ENCODE measurements at regions not wholly inside any gene's neighbourhood (a gene's known extent, or its start where the extent isn't known, plus 50 kb on each side); places are given as distances from the start of the nearest gene placed in this dataset.
A peak's percentile ranks its signal among the peaks of the same experiment; 100 is the strongest.

- intact Hi-C loops (cut with DNase I), result no loop called here
- DNase-seq, result no peak
- ATAC-seq, result no peak
Measured at GRCh38 chr12:91441993-91442952, 259.7 kb upstream of the DCN start.

- DNase-seq, result no peak
- intact Hi-C loops (cut with DNase I), result no loop called here
- no peak for ATAC-seq
Measured at GRCh38 chr12:91441246-91441645, 258.6 kb upstream of the DCN start.

DNA sequence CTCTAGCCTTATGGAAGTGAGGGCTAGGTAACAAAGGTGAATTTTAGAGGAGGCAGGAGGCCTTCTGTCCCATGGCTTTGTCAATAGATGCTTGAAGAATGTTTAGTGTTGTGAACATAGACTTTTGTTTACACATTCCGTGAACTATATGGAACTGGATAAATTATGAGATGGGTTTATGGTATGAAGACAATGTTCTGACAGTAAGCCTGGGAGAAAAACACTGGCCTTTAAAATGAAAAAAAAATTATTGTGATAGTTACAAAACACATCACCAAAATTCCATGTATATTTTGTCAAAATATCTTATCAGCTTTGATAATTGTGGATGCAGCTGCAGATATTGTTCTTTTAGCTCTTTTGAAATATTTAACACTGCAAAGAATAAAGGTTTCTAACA, 251.5 kb upstream of the DCN start:
- intact Hi-C loops (cut with DNase I), result no loop called here
- ATAC-seq, result no peak
- no peak for DNase-seq

- no peak for DNase-seq
- ATAC-seq, result no peak
- intact Hi-C loops (cut with DNase I), result no loop called here
Measured at GRCh38 chr12:91432755-91433154, 250.1 kb upstream of the DCN start.

- intact Hi-C loops (cut with DNase I), result no loop called here
- DNase-seq (no peak), ATAC-seq (no peak)
Measured at GRCh38 chr12:91432089-91432488, 249.5 kb upstream of the DCN start.

- ATAC-seq (no peak), DNase-seq (no peak)
- intact Hi-C loops (cut with DNase I), result no loop called here
Measured at GRCh38 chr12:91424506-91424905, 241.9 kb upstream of the DCN start.

DNA sequence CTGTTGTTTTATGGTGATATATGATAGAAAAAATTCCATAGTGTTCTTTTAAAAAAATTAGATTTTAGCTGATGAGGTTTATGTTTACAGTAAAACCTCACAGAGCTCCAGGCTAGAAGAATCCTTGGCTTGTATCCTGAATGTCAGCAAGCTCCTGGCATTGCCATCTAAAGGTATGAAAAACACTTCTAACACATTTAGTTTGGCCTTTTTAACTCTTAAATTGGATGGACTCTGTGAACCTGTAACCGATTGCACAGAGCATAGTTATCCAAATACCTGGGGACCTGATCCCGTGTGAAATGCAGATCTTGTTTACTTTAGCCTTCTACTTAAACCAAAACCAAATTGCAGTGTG, 241.1 kb upstream of the DCN start:
- DNase-seq (no peak), ATAC-seq (no peak)
- intact Hi-C loops (cut with DNase I), result no loop called here

DNA sequence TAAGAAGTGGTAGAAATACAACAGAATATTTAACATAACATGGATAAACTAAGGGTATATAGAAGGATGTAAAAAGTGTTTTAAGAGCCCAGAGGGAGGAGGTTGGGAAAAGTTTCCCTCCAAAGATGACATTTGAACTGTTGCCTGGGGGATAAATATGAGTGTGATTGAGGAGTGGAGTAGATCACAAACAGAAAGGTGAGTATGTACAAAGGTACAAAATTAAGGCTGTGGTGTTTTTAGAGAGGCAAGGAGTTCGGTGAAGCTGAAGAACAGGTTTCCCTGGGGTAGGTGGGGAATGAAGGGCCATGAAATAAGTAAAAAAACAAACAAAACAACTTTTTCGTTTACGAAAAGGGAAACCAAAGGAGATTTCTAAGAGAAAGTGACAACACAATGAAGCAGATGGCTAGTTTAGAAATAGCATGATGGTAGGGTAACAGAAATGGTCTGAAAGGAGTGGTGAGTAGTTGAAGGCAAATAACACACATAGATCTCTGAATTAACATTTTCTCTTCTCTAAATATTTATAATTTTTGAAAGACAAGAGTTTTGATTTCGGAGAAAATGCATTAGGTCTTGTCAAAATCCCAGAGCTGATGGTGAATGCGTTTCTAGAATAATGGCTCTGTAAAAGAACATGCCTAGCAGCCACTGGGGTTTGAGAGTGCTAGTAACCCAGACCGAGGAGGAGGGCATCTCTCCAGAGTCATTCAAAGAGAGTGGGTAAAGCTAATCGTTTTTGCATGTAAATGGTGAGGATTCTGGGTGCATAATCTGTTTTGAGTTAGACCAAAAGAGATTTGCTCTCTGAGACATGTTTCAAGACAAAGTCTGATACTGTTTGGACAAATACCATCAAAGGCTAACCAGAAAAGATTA, 240.4 kb upstream of the DCN start:
- intact Hi-C loops (cut with DNase I), result no loop called here
- ATAC-seq (no peak), DNase-seq (no peak)

- intact Hi-C loops (cut with DNase I), result no loop called here
- DNase-seq, result no peak
Measured at GRCh38 chr12:91422127-91422526, 239.5 kb upstream of the DCN start.

GRCh38 chr12:91419809-91420208, 237.2 kb upstream of the DCN start:
- ATAC-seq, result no peak
- intact Hi-C loops (cut with DNase I), result no loop called here
- no peak for DNase-seq

More at GRCh38 chr12:91422127-91422526, 239.5 kb upstream of the DCN start:
- ATAC-seq, result no peak

DNA sequence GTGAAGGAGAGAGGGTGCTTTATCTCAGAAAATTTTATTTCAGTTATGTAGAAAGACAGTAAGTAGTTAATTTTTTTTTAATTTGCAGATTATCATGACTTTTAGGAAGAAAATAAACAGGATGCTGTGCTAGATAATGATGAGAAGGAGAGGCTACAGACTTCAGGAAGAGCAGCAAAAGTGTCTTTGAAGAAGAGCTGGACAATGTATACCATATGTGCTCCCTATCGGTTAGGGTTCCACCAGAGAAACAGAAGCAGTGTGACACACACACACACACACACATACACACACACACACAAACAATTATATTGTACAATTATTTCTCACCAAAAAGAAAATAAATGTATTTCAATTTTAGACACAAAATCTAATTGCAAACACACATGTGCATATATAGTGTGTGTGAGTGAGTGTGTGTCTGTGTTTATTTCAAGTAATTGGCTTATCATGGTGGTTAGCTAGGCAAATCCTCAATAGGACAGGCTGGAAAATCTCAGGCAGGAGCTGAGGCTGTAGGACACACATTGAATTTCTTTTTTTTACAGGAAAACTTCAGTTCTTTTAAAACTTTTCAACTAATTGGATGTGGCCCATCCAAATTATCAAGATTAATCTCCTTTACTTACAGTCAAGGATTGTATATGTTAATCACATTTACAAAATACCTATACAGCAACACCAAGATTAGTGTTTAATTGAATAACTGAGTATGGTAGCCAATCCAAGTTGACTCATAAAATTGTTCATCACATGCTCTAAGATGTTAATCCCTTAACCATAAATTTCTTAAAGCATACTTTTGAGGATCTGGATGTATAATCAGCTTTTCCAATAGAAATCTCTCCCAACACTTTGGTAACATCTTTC, 235.8 kb upstream of the DCN start:
- DNase-seq (no peak), ATAC-seq (no peak)
- intact Hi-C loops (cut with DNase I), result no loop called here

DNA sequence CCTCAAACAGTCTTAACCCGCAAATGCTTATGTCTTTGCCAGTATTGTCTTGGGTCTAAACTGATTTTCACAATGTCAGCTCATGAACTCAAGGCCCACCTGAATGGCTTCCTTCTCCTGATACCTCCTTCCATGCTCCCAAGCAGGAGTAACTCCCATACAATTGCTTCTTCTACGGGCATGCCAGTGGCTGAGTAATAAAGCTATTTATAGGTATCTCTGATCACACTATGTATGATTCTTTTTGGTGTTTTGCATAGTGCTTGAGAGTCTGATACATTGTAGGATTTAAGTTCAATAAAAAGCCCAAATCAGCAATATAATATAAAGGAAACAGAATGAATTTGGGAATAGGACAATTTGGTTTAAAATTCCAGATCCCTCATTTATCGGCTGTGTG, 235.0 kb upstream of the DCN start:
- ATAC-seq (no peak), DNase-seq (no peak)
- intact Hi-C loops (cut with DNase I), result no loop called here

DNA sequence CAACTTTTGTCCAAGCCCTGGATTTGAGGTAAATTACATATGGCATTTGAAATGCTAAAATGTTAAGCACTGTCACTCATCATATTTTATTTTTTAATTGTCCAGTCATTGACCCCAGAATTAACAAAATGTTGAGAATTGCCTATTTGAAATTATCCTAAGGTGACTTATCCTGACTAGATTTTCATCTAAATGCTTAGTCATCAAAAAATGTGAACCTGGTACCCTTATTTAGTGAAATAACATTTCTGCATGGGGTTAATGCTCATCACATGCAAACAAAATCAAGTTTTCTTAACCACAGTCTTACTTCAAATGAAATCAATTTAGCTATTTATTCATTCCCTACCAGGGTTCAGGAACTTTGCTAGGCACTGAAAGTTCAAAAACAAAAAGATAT, 232.0 kb upstream of the DCN start:
- intact Hi-C loops (cut with DNase I), result no loop called here
- ATAC-seq, result no peak
- no peak for DNase-seq

- no peak for DNase-seq
- intact Hi-C loops (cut with DNase I), result no loop called here
- peak in 1 of 2 donors; percentile 82 for ATAC-seq
Measured at GRCh38 chr12:91413581-91414546, 231.2 kb upstream of the DCN start.

- ATAC-seq (no peak), DNase-seq (no peak)
- intact Hi-C loops (cut with DNase I), result no loop called here
Measured at GRCh38 chr12:91406920-91407341, 224.3 kb upstream of the DCN start.

- no peak for DNase-seq
- intact Hi-C loops (cut with DNase I), result no loop called here
Measured at GRCh38 chr12:91404441-91404840, 221.8 kb upstream of the DCN start.

DNA sequence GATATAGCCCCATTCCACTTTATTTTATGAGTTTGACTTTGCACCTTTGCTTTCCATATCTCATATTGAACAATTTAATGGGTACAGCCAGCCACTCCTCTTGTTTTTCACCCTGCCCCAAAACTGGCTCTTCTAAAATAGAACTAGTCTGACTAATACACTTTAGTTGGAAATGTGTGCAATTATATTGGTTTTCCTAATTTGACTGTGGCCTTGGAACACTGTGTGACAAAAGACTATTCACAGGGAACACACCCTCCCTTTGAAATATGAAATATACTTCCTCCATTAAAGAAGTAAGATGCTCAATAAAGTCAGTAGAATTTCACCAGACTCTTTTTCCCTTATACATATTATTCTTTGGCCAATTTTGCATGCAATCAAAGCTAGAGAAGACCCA, 218.6 kb upstream of the DCN start:
- DNase-seq, result no peak
- intact Hi-C loops (cut with DNase I), result no loop called here

More at GRCh38 chr12:91404441-91404840, 221.8 kb upstream of the DCN start:
- ATAC-seq, result no peak

GRCh38 chr12:91400271-91400670, 217.7 kb upstream of the DCN start:
- ATAC-seq (peak in 1 of 2 donors; percentile 17), DNase-seq (no peak)
- intact Hi-C loops (cut with DNase I), result no loop called here

More for the DNA sequence above, 218.6 kb upstream of the DCN start:
- ATAC-seq, result no peak
